ENCODE measurements at regions not wholly inside any gene's neighbourhood (a gene's known extent, or its start where the extent isn't known, plus 50 kb on each side); places are given as distances from the start of the nearest gene placed in this dataset.

DNA sequence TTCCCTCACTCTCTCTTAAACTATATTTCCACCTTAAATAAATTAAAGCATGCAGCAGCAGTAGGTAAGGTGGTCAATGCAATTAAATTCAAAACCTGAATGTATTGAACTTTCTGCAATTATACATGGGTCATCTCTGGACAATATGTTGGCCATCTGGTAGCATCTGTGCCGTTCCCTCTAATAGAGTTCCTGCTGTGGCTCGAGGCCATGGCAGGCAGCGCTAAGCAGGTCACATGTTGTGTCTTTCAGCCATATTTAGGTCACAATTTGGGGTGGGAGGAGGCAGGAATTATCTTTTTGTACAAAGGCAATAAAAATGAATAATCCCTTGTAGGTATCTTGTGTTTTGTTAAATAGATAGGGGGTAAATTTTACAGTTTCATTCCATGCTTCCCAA, 676.2 kb downstream of the ZEB2 start:
- H3K23me2 ChIP-seq (ENCODE audit: insufficient read length, low read depth, low read length, poor library complexity, severe bottlenecking) = no peaks in the 10 kb centered on the region
- H2BK120ac ChIP-seq (ENCODE audit: low read depth, low read length, poor library complexity, severe bottlenecking) = no peak overlapping the region
- no peak for DNase-seq
- no peaks in the 10 kb centered on the region for H3K79me1 ChIP-seq (ENCODE audit: insufficient read depth, low read depth, low read length, poor library complexity, severe bottlenecking)
- H3K14ac ChIP-seq (ENCODE audit: insufficient read depth, low read length) = no peak overlapping the region
- H3K4ac ChIP-seq (ENCODE audit: low read depth, low read length) = no peak overlapping the region
- no peak overlapping the region for H3K56ac ChIP-seq (ENCODE audit: insufficient read length, low read depth, low read length)
- H3K9me3 ChIP-seq (ENCODE audit: control insufficient read depth, low read depth, low read length) = no peaks in the 10 kb centered on the region
- H3K4me2 ChIP-seq (ENCODE audit: insufficient read depth, insufficient read length, low read length) = no peak overlapping the region
- no peak overlapping the region for H3K18ac ChIP-seq (ENCODE audit: insufficient read length, low read depth, low read length)
- H3K23ac ChIP-seq (ENCODE audit: insufficient read length, low read depth, low read length) = no peak overlapping the region
- no peak overlapping the region for H4K8ac ChIP-seq (replicated peaks; ENCODE audit: insufficient read length, low read depth, low read length)
- TF ChIP-seq, protein P1, sequence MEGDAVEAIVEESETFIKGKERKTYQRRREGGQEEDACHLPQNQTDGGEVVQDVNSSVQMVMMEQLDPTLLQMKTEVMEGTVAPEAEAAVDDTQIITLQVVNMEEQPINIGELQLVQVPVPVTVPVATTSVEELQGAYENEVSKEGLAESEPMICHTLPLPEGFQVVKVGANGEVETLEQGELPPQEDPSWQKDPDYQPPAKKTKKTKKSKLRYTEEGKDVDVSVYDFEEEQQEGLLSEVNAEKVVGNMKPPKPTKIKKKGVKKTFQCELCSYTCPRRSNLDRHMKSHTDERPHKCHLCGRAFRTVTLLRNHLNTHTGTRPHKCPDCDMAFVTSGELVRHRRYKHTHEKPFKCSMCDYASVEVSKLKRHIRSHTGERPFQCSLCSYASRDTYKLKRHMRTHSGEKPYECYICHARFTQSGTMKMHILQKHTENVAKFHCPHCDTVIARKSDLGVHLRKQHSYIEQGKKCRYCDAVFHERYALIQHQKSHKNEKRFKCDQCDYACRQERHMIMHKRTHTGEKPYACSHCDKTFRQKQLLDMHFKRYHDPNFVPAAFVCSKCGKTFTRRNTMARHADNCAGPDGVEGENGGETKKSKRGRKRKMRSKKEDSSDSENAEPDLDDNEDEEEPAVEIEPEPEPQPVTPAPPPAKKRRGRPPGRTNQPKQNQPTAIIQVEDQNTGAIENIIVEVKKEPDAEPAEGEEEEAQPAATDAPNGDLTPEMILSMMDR (conservative IDR thresholded peaks at IDR 0.05) = no peak
- WGBS (ENCODE audit: extremely low coverage, insufficient read length, low lambda C conversion rate) = no CpG with 5 or more reads among the region's 3 CpGs
- H3T11ph ChIP-seq (ENCODE audit: low read length) = no peak overlapping the region
- no peak overlapping the region for H3K9ac ChIP-seq (ENCODE audit: extremely low read depth, insufficient read length, low read length)
- no peak overlapping the region for H4K91ac ChIP-seq (ENCODE audit: insufficient read length, low read depth, low read length)
- Mint-ChIP-seq H3K27me3 (ENCODE audit: low read depth) (no peaks in the 10 kb centered on the region), H3K9me3 (peaks cover 3 to 7% of the 10 kb centered on the region in 2 experiments; a peak in 3 of 5 replicates), H3K27ac (no peak overlapping the region; a peak in 1 of 7 replicates), H3K36me3 (ENCODE audit: insufficient read depth in 1 of 3, low read depth in 3 of 3) (peaks cover 0 to 9% (median 2%) of the 10 kb centered on the region in 3 experiments; a peak in 2 of 7 replicates), H3K4me1 (peaks cover 3 to 17% of the 10 kb centered on the region in 2 experiments; a peak in 3 of 4 replicates), H3K4me3 (no peak overlapping the region)
- no peaks in the 10 kb centered on the region for H4K20me1 ChIP-seq (ENCODE audit: control insufficient read depth, insufficient read depth, insufficient read length)
- H2BK15ac ChIP-seq (ENCODE audit: low read depth, low read length) = no peak overlapping the region
- H3K27ac ChIP-seq (ENCODE audit: insufficient read length, low read depth, low read length) = no peak overlapping the region
- H2BK12ac ChIP-seq (ENCODE audit: insufficient read length, low read depth, low read length) = no peak overlapping the region
- no peak overlapping the region for H2AFZ ChIP-seq (ENCODE audit: low read length)
- H2BK20ac ChIP-seq (ENCODE audit: low read depth, low read length, poor library complexity, severe bottlenecking) = no peak overlapping the region
- no peaks in the 10 kb centered on the region for H3K4me1 ChIP-seq (ENCODE audit: insufficient read depth, low read length)
- H2BK5ac ChIP-seq (ENCODE audit: insufficient read length, low read length) = no peak overlapping the region
- H2AK5ac ChIP-seq (ENCODE audit: insufficient read length, low read length) = no peak overlapping the region
- H4K5ac ChIP-seq (ENCODE audit: insufficient read length, low read depth, low read length) = no peak overlapping the region
- no peaks in the 10 kb centered on the region for H3K79me2 ChIP-seq (ENCODE audit: insufficient read depth, low read length)
- H3K27me3 ChIP-seq (ENCODE audit: insufficient read depth, low read length) = no peaks in the 10 kb centered on the region

Data from H9 (cell line).